Neural cell (in vitro differentiated cells): ENCODE measurements at regions not wholly inside any gene's neighbourhood (a gene's known extent, or its start where the extent isn't known, plus 50 kb on each side); places are given as distances from the start of the nearest gene placed in this dataset.

Source experiments
- H2AFZ ChIP-seq: fragments of 200-600, 300-800 bp; sonication (generic), shearing (Covaris generic); 2 replicates; pipeline ENCODE4 v1.6.0; 2014; ENCODE audit warnings: low read depth, mild to moderate bottlenecking, antibody characterized with exemption, low read length, moderate library complexity
- H3F3A ChIP-seq: fragments of 200-600 bp; shearing (Covaris generic); 2 replicates; pipeline ENCODE4 v1.6.1; 2016; ENCODE audit warnings: mild to moderate bottlenecking, moderate library complexity, mixed read lengths, antibody characterized with exemption, low read length; ENCODE audit not compliant: insufficient read depth, poor library complexity, severe bottlenecking
- H3K27ac ChIP-seq: fragments of 200-600, 300-800 bp; sonication (generic), shearing (Covaris generic); 2 replicates; pipeline ENCODE4 v1.5.1; 2014; ENCODE audit warnings: mild to moderate bottlenecking, low read length, moderate library complexity
- H3K27me3 ChIP-seq: fragments of 300-800, 200-600 bp; sonication (generic), shearing (Covaris generic); 2 replicates; pipeline ENCODE4 v1.6.0; 2014; ENCODE audit warnings: mild to moderate bottlenecking, low read depth, low read length, moderate library complexity; ENCODE audit not compliant: insufficient read depth
- H3K36me3 ChIP-seq: fragments of 300-800, 200-600 bp; sonication (generic), shearing (Covaris generic); 2 replicates; pipeline ENCODE4 v1.5.1; 2014; ENCODE audit warnings: mild to moderate bottlenecking, antibody characterized with exemption, low read length, moderate library complexity; ENCODE audit not compliant: insufficient read depth
- H3K4me2 ChIP-seq: fragments of 300-800, 200-600 bp; sonication (generic), shearing (Covaris generic); 2 replicates; pipeline ENCODE4 v1.6.0; 2014; ENCODE audit warnings: mild to moderate bottlenecking, low read length
- H3K4me3 ChIP-seq: fragments of 300-800, 200-600 bp; sonication (generic), shearing (Covaris generic); 2 replicates; pipeline ENCODE4 v1.5.1; 2014; ENCODE audit warnings: mild to moderate bottlenecking, low read length, moderate library complexity
- H3K79me2 ChIP-seq: fragments of 200-600 bp; shearing (Covaris generic); replicated peaks from 2 replicates; pipeline ENCODE4 v1.6.0; 2014; ENCODE audit warnings: mild to moderate bottlenecking, low read length, moderate library complexity; ENCODE audit not compliant: insufficient read depth
- H3K9ac ChIP-seq: fragments of 300-800, 200-600 bp; sonication (generic), shearing (Covaris generic); 2 replicates; pipeline ENCODE4 v1.6.1; 2016; ENCODE audit warnings: mild to moderate bottlenecking, low read length, mixed read lengths
- H3K9me2 ChIP-seq: fragments of 200-600 bp; shearing (Covaris generic); 2 replicates; pipeline ENCODE4 v1.6.1; 2016; ENCODE audit warnings: mild to moderate bottlenecking, low read length, mixed read lengths; ENCODE audit not compliant: insufficient read depth
- H3K9me3 ChIP-seq: fragments of 200-600, 300-800 bp; sonication (generic), shearing (Covaris generic); 2 replicates; pipeline ENCODE4 v1.6.1; 2016; ENCODE audit warnings: mild to moderate bottlenecking, mixed run types, low read length, moderate library complexity, mixed read lengths
- H4K20me1 ChIP-seq: fragments of 200-600 bp; shearing (Covaris generic); 2 replicates; pipeline ENCODE4 v1.6.1; 2016; ENCODE audit warnings: mild to moderate bottlenecking, mixed run types; ENCODE audit not compliant: insufficient read depth
- CTCF ChIP-seq: fragments of 450-650 bp; IDR thresholded peaks from 2 replicates; pipeline ENCODE4 v1.5.1; 2014; ENCODE audit warnings: antibody characterized with exemption, mild to moderate bottlenecking, moderate library complexity; ENCODE audit not compliant: poor library complexity, severe bottlenecking
- EP300 ChIP-seq: fragments of 450-650 bp; conservative IDR thresholded peaks from 2 replicates; pipeline ENCODE4 v1.6.1; 2014; ENCODE audit warnings: antibody characterized with exemption, mild to moderate bottlenecking, moderate library complexity; ENCODE audit not compliant: poor library complexity, severe bottlenecking
- EZH2 ChIP-seq: fragments of 200-600, 300-800 bp; shearing (Covaris generic), sonication (generic); IDR thresholded peaks from 2 replicates; pipeline ENCODE4 v1.6.1; 2014; ENCODE audit warnings: antibody characterized with exemption, low read length, borderline replicate concordance, mild to moderate bottlenecking; ENCODE audit not compliant: insufficient read depth, poor library complexity, severe bottlenecking
- MXI1 ChIP-seq: fragments of 450-650 bp; conservative IDR thresholded peaks from 2 replicates; pipeline ENCODE4 v1.6.1; 2014; ENCODE audit warnings: antibody characterized with exemption, mild to moderate bottlenecking; ENCODE audit not compliant: poor library complexity, severe bottlenecking
- POLR2AphosphoS5 ChIP-seq: IDR thresholded peaks from 2 replicates; pipeline ENCODE4 v1.6.1; 2012
- RAD21 ChIP-seq: fragments of 450-650 bp; conservative IDR thresholded peaks from 2 replicates; pipeline ENCODE4 v1.6.1; 2014; ENCODE audit warnings: antibody characterized with exemption, mild to moderate bottlenecking, moderate library complexity
- REST ChIP-seq: IDR thresholded peaks from 2 replicates; pipeline ENCODE4 v1.6.1; 2012; ENCODE audit warnings: borderline replicate concordance
- SMC3 ChIP-seq: fragments of 450-650 bp; conservative IDR thresholded peaks from 2 replicates; pipeline ENCODE4 v1.6.1; 2014; ENCODE audit warnings: antibody characterized with exemption, mild to moderate bottlenecking, moderate library complexity; ENCODE audit not compliant: poor library complexity
- TAF1 ChIP-seq: IDR thresholded peaks from 2 replicates; pipeline ENCODE4 v1.6.1; 2012; ENCODE audit warnings: low read depth

- Histone ChIP-seq H3K9ac (no peak overlapping the region), H3F3A (no peaks in the 10 kb centered on the region), H3K4me3 (no peak overlapping the region), H3K79me2 (no peaks in the 10 kb centered on the region), H3K27ac (no peak overlapping the region), H3K27me3 (no peaks in the 10 kb centered on the region), H3K9me2 (no peaks in the 10 kb centered on the region), H3K9me3 (no peaks in the 10 kb centered on the region), H4K20me1 (no peaks in the 10 kb centered on the region), H3K4me2 (no peak overlapping the region), H2AFZ (no peak overlapping the region), H3K36me3 (no peaks in the 10 kb centered on the region)
- peak; percentile 20 for TF ChIP-seq POLR2AphosphoS5
- TF ChIP-seq SMC3, result no peak
Measured at GRCh38 chr16:26344240-26344776, 652.5 kb downstream of the HS3ST4 start.

DNA sequence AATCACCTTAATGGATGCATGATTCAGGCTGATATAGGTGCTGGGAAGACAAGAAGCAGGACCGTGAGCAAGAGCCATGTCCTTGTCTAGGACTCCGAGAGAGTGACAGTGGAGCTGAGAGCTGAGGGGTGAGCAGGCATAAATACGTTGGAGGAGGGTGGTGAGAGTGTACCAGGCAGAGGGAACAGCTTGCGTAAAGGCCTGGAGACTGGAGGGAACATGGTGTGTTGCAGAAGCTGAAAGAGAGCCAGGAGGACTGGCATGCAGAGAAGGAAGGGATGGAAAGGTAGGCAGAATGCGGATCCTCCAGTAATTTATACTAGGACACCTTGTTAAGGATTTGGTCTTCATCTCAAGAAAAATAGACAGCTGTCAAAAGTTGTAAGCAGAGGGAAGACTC is 653.2 kb downstream of the HS3ST4 start:
- no peaks in the 10 kb centered on the region for H3F3A ChIP-seq
- H3K27me3 ChIP-seq, result no peaks in the 10 kb centered on the region
- no peaks in the 10 kb centered on the region for H3K9me2 ChIP-seq
- H3K4me2 ChIP-seq, result no peak overlapping the region
- no peak overlapping the region for H3K4me3 ChIP-seq
- H3K27ac ChIP-seq, result no peak overlapping the region
- no peaks in the 10 kb centered on the region for H3K9me3 ChIP-seq
- H2AFZ ChIP-seq, result no peak overlapping the region
- H3K79me2 ChIP-seq, result no peaks in the 10 kb centered on the region
- H3K36me3 ChIP-seq, result no peaks in the 10 kb centered on the region
- TF ChIP-seq CTCF (no peak), SMC3 (no peak), TAF1 (no peak), MXI1 (no peak), EP300 (no peak), POLR2AphosphoS5 (no peak), REST (no peak), EZH2 (no peak), RAD21 (no peak)
- H4K20me1 ChIP-seq, result no peaks in the 10 kb centered on the region
- no peak overlapping the region for H3K9ac ChIP-seq

DNA sequence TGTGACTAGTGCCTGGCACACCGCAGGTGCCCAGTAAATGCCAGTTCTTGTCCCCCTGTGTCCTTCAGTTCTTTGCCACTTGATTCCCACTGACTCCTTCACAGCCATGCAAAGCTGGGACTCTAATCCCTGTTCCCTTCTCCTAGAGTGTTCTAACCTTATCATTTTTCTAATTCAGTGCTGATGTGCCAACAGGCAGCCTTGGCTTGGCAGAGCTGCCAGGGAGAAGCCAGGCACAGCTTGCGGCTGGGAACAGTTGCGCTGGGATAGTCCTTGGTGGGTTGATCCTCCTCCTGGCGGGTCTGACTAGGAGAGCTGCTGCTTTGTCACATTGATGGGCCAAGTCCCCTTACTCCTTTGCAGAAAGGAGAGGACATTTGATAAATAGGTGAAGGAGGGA is 654.2 kb downstream of the HS3ST4 start:
- no peak overlapping the region for H3K27ac ChIP-seq
- H2AFZ ChIP-seq, result no peak overlapping the region
- H3K9me3 ChIP-seq, result no peaks in the 10 kb centered on the region
- H4K20me1 ChIP-seq, result no peaks in the 10 kb centered on the region
- TF ChIP-seq EP300, result no peak
- TF ChIP-seq CTCF, result no peak
- TF ChIP-seq POLR2AphosphoS5, result no peak
- no peak for TF ChIP-seq SMC3
- no peak for TF ChIP-seq MXI1
- TF ChIP-seq EZH2, result no peak
- TF ChIP-seq RAD21, result no peak
- TF ChIP-seq REST, result no peak
- no peak for TF ChIP-seq TAF1
- no peak overlapping the region for H3K4me3 ChIP-seq
- no peaks in the 10 kb centered on the region for H3K79me2 ChIP-seq
- no peaks in the 10 kb centered on the region for H3K27me3 ChIP-seq
- H3K36me3 ChIP-seq, result no peaks in the 10 kb centered on the region
- H3K9ac ChIP-seq, result no peak overlapping the region
- H3F3A ChIP-seq, result no peaks in the 10 kb centered on the region
- no peaks in the 10 kb centered on the region for H3K9me2 ChIP-seq
- no peak overlapping the region for H3K4me2 ChIP-seq
